GM21526 (cell line): ENCODE measurements at regions not wholly inside any gene's neighbourhood (a gene's known extent, or its start where the extent isn't known, plus 50 kb on each side); places are given as distances from the start of the nearest gene placed in this dataset.

Experiments
- ATAC-seq: cut with Tn5 transposase; IDR thresholded peaks from one replicate; pipeline ENCODE4 v1.9.1; 2021; ENCODE audit warnings: moderate library complexity; ENCODE audit not compliant: unreplicated experiment, low FRiP score

- no peak for ATAC-seq
These were observed 87.2 kb upstream of the DUSP5 start for GRCh38 chr10:110410329-110411046.

- no peak for ATAC-seq
These were observed 86.7 kb upstream of the DUSP5 start for GRCh38 chr10:110411047-110411410.

- no peak for ATAC-seq
These were observed 84.5 kb upstream of the DUSP5 start for GRCh38 chr10:110413049-110413783.

GRCh38 chr10:110413903-110414547, 83.7 kb upstream of the DUSP5 start:
- ATAC-seq: peak; percentile 18

- peak; percentile 67 for ATAC-seq
These were observed 83.0 kb upstream of the DUSP5 start for GRCh38 chr10:110414548-110415309.

- ATAC-seq: no peak
These were observed 81.9 kb upstream of the DUSP5 start for GRCh38 chr10:110415809-110416208.

GRCh38 chr10:110416776-110417711, 80.7 kb upstream of the DUSP5 start:
- no peak for ATAC-seq

- ATAC-seq: no peak
These were observed 79.5 kb upstream of the DUSP5 start for GRCh38 chr10:110418218-110418617.

GRCh38 chr10:110419265-110419664, 78.4 kb upstream of the DUSP5 start:
- no peak for ATAC-seq

- ATAC-seq: no peak
These were observed 77.1 kb upstream of the DUSP5 start for GRCh38 chr10:110420401-110421193.

- ATAC-seq: no peak
These were observed 76.1 kb upstream of the DUSP5 start for GRCh38 chr10:110421512-110422138.

- ATAC-seq: no peak
These were observed 75.2 kb upstream of the DUSP5 start for GRCh38 chr10:110422548-110422947.

GRCh38 chr10:110423650-110424049, 74.1 kb upstream of the DUSP5 start:
- no peak for ATAC-seq

GRCh38 chr10:110425684-110426293, 71.9 kb upstream of the DUSP5 start:
- ATAC-seq: peak; percentile 64

GRCh38 chr10:110426294-110427181, 71.2 kb upstream of the DUSP5 start:
- no peak for ATAC-seq

- ATAC-seq: no peak
These were observed 68.4 kb upstream of the DUSP5 start for GRCh38 chr10:110429301-110429700.
